Transverse colon (tissue), 4 donors: ENCODE measurements at regions not wholly inside any gene's neighbourhood (a gene's known extent, or its start where the extent isn't known, plus 50 kb on each side); places are given as distances from the start of the nearest gene placed in this dataset.
"Not testable (repeated sequence)": the region's sequence is repeated elsewhere in the genome, so short reads cannot be mapped to it uniquely, and the experiment has no call there.

Experiments used
- DNase-seq: peaks from one replicate; pipeline ENCODE4 v3.0.0-alpha.2; 2019
- H3K27ac ChIP-seq, 4 donors: fragments of 200-600 bp; sonication (generic); 2 replicates each; pipeline ENCODE4 v1.5.1; 2016 to 2018; ENCODE audit warnings: inconsistent platforms in 4 of 4
- H3K27me3 ChIP-seq: fragments of 200-600 bp; sonication (generic); 2 replicates; pipeline ENCODE4 v1.5.1; 2017; ENCODE audit warnings: inconsistent platforms
- H3K36me3 ChIP-seq, 4 donors: fragments of 200-600 bp; sonication (generic); 2 replicates each; pipeline ENCODE4 v1.5.1; 2017 to 2019; ENCODE audit warnings: inconsistent platforms in 4 of 4
- H3K4me1 ChIP-seq, 4 donors: fragments of 200-600 bp; sonication (generic); 2 replicates each; pipeline ENCODE4 v1.5.1; 2017 to 2020; ENCODE audit warnings: inconsistent platforms in 4 of 4
- H3K4me3 ChIP-seq, 4 donors: fragments of 200-600 bp; sonication (generic); 1 replicate in 1 of 4; 2 replicates in 3 of 4; pipeline versions ENCODE4 v1.5.1 to v1.6.1; 2017 to 2019; ENCODE audit warnings: inconsistent platforms in 4 of 4
- H3K9me3 ChIP-seq, 2 donors: fragments of 200-600 bp; sonication (generic); 2 replicates each; pipeline ENCODE4 v1.5.1; 2017 to 2019; ENCODE audit warnings: inconsistent platforms in 2 of 2
- EP300 ChIP-seq: sonication (generic); formaldehyde crosslinking; IDR thresholded peaks from one replicate; pipeline ENCODE4 v1.6.1; 2017; ENCODE audit warnings: antibody characterized with exemption, low read depth
- POLR2A ChIP-seq: fragments of 450-650 bp; IDR thresholded peaks from one replicate; pipeline ENCODE4 v1.6.1; 2016; ENCODE audit warnings: antibody characterized with exemption, mild to moderate bottlenecking, moderate library complexity
- POLR2AphosphoS5 ChIP-seq, 3 donors: sonication (generic); formaldehyde crosslinking; IDR thresholded peaks; one replicate each; pipeline ENCODE4 v1.6.1; 2016; ENCODE audit warnings: antibody characterized with exemption in 3 of 3
- WGBS, 2 donors: methylation state at CpG; one replicate each; pipeline ENCODE4 v1.1.5; 2018; ENCODE audit warnings: low coverage in 1 of 2; 5-methylcytosine and 5-hydroxymethylcytosine counted together
- in situ Hi-C, 4 donors: fragments of 200-750 bp; cut with MboI; loops; one replicate each; pipeline versions ENCODE4 v1.15.0 to v1.15.1; 2017; ENCODE audit warnings: low sequenced_read_pairs in 3 of 4, low pct_ligation_motif_present in 1 of 4, low pct_unique_long_range_greater_than_20kb in 1 of 4
- intact Hi-C: fragments of 100-400 bp; cut with DNase I; formaldehyde crosslinking; loops from one replicate; pipeline ENCODE4 v1.15.1; 2023; ENCODE audit warnings: low total_unique reads
- TF ChIP-seq, protein P1 (sequence below), 5 experiments: fragments of 200-600 bp in 3 of 5; fragments of 450-650 bp in 2 of 5; sonication (generic) in 3 of 5; IDR thresholded peaks; 1 replicate in 2 of 5; 2 replicates in 3 of 5; pipeline ENCODE4 v1.5.1; 2016 to 2017; ENCODE audit warnings: antibody characterized with exemption in 5 of 5, inconsistent platforms in 3 of 5, mild to moderate bottlenecking in 2 of 5, moderate library complexity in 1 of 5

DNA sequence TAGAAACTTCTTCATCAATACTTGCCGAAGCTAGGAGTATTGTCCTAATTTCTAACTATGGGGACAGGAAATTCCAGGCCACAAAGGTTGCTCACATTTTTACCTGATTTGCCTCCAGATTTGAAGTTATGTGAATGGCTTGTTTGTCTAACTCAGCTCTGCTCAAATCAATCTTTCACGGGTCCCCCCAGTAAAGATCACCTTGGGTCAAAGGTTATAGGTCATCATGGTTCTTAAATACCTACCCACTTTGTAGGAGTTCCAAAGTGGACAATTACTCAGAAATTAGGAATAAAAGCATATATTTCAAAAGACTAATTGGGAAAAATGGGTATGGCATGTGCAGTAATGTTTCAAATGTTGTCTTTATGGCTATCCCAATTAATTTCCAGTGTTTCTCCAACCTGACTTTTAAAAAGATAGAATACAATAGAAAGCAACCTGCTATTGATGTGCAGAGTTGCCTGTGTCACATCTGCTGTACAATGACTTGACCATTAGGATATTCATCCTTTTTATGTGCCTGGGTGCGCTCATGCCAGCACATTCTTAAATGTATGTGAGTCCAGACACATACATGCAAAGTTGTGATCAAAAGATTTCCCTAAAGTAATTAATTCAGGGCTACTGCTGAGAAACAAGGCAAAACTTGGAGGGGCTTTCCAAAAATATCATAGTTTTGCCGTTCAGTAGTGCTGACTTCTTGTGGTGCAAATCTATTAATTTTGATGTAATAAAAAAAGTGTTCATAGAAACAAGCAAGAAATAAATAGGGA is 126.1 kb downstream of the MYCN start:
- Histone ChIP-seq H3K9me3 (peaks cover 7 to 13% of the 10 kb centered on the region in 2 donors), H3K27ac (no peak overlapping the region), H3K4me1 (no peaks in the 10 kb centered on the region), H3K36me3 (no peaks in the 10 kb centered on the region), H3K27me3 (no peaks in the 10 kb centered on the region), H3K4me3 (no peak overlapping the region)
- intact Hi-C loops (no loop called here), in situ Hi-C loops (no loop called here)
- no peak for TF ChIP-seq EP300
- TF ChIP-seq POLR2A: no peak
- no peak for TF ChIP-seq POLR2AphosphoS5 (IDR thresholded peaks at IDR 0.05)
- TF ChIP-seq, protein P1, sequence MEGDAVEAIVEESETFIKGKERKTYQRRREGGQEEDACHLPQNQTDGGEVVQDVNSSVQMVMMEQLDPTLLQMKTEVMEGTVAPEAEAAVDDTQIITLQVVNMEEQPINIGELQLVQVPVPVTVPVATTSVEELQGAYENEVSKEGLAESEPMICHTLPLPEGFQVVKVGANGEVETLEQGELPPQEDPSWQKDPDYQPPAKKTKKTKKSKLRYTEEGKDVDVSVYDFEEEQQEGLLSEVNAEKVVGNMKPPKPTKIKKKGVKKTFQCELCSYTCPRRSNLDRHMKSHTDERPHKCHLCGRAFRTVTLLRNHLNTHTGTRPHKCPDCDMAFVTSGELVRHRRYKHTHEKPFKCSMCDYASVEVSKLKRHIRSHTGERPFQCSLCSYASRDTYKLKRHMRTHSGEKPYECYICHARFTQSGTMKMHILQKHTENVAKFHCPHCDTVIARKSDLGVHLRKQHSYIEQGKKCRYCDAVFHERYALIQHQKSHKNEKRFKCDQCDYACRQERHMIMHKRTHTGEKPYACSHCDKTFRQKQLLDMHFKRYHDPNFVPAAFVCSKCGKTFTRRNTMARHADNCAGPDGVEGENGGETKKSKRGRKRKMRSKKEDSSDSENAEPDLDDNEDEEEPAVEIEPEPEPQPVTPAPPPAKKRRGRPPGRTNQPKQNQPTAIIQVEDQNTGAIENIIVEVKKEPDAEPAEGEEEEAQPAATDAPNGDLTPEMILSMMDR (IDR thresholded peaks at IDR 0.05): no peak
- no peak for DNase-seq
- WGBS, 2 donors: 71 to 78% methylated on average over 4 of the region's 4 CpGs

DNA sequence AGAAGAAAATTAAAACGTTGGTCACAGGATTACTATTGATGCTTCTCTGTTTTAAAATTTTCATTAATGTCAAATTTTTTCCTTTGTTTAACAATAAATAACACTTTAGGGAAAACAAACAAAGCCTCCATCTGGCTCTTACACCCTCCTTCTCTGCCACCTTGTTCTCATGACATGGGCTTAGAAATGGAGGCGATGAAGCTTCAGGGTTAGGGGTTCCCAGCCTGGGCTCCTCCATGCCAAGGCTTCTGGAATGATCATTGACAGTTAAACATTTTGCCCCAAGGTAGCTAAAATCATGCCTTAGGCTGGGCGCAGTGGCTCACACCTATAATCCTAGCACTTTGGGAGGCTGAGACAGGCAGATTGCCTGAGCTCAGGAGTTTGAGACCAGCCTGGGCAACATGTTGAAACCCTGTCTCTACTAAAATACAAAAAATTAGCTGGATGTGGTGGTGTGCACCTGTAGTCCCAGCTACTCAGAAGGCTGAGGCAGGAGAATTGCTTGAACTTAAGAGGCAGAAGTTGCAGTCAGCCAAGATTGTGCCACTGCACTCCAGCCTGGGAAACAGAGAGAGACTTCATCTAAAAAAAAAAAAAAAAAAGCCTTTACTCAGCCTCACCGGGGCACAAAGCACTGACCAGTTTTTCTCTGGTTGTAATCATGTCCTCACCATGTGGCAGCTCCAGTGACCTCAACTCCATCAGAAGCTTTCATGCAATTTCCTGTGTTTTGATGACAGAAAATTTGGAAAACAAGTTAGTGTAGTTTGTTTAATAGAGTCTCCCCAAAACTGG is 125.1 kb downstream of the MYCN start:
- intact Hi-C loops, H3K27me3 ChIP-seq, in situ Hi-C loops, H3K36me3 ChIP-seq, H3K4me1 ChIP-seq, H3K4me3 ChIP-seq, H3K27ac ChIP-seq, DNase-seq: not testable (repeated sequence)
- 63 to 67% methylated on average over 2 to 4 of the region's 4 CpGs for WGBS, 2 donors
- H3K9me3 ChIP-seq: peaks cover 7 to 13% of the 10 kb centered on the region in 2 donors

DNA sequence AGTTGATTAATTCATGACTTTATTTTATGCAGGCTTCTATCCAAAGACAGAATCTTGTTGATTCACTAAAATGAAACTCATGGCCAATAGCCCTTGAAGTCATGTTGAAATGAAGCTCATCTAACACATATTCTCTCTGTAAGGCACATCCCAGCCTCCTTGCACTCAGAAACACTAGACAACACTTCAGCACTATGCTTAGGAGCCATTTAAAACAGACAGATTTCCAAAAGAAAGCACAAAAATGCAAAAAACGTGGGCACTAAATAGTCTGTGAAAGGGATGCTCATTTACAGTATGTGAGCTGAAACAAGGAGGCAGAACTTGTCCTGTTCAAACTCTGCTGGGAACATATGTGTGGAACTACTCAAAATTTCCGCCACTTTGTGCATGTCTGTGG is 124.4 kb downstream of the MYCN start:
- Histone ChIP-seq H3K27me3 (no peaks in the 10 kb centered on the region), H3K36me3 (no peaks in the 10 kb centered on the region), H3K4me1 (no peaks in the 10 kb centered on the region), H3K9me3 (peaks cover 7 to 13% of the 10 kb centered on the region in 2 donors), H3K4me3 (no peak overlapping the region), H3K27ac (no peak overlapping the region)
- TF ChIP-seq, protein P1 (IDR thresholded peaks at IDR 0.05): no peak
- TF ChIP-seq EP300 (no peak), POLR2AphosphoS5 (IDR thresholded peaks at IDR 0.05) (no peak), POLR2A (no peak)
- in situ Hi-C loops (no loop called here), intact Hi-C loops (no loop called here)
- WGBS, 2 donors: 61 to 72% methylated on average over 2 of the region's 2 CpGs
- DNase-seq: no peak

DNA sequence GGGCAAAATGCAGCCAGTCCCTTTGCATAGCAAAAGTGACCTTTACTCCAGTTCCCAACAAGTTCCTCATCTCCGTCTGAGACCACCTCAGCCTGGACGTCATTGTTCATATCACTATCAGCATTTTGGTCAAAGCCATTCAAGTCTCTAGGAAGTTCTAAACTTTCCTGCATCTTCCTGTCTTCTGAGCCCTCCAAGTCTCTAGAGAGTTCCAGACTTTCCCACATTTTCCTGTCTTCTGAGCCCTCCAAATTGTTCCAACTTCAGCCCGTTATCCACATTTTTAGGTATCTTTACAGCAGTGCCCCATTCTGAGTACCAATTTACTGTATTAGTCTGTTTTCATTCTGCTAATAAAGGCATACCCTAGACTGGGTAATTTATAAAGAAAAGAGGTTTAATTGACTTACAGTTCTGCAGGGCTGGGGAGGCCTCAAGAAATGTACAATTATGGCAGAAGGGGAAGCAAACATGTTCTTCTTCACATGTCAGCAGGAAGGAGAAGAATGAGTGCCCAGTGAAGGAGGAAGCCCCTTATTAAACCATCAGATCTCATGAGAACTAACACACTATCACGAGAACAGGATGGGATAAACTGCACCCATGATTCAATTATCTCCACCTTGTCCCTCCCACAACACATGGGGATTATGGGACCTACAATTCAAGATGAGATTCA is 123.7 kb downstream of the MYCN start:
- peaks cover 7 to 13% of the 10 kb centered on the region in 2 donors for H3K9me3 ChIP-seq
- no peaks in the 10 kb centered on the region for H3K4me1 ChIP-seq
- TF ChIP-seq, protein P1 (IDR thresholded peaks at IDR 0.05): no peak
- TF ChIP-seq POLR2AphosphoS5 (IDR thresholded peaks at IDR 0.05): no peak
- no peak for TF ChIP-seq EP300
- no peak for TF ChIP-seq POLR2A
- no peak for DNase-seq
- intact Hi-C loops (no loop called here), in situ Hi-C loops (no loop called here)
- no peak overlapping the region for H3K27ac ChIP-seq
- 88 to 92% methylated on average over 4 of the region's 4 CpGs for WGBS, 2 donors
- H3K4me3 ChIP-seq: no peak overlapping the region
- no peaks in the 10 kb centered on the region for H3K27me3 ChIP-seq
- no peaks in the 10 kb centered on the region for H3K36me3 ChIP-seq
